ENCODE measurements at regions not wholly inside any gene's neighbourhood (a gene's known extent, or its start where the extent isn't known, plus 50 kb on each side); places are given as distances from the start of the nearest gene placed in this dataset.

- TF ChIP-seq POLR2A (IDR thresholded peaks at IDR 0.05) (no peak), CTCF (IDR thresholded peaks at IDR 0.05) (no peak)
Observed at GRCh38 chr12:88391556-88391955, 188.7 kb downstream of the KITLG start.
